ENCODE measurements at regions not wholly inside any gene's neighbourhood (a gene's known extent, or its start where the extent isn't known, plus 50 kb on each side); places are given as distances from the start of the nearest gene placed in this dataset.

GRCh38 chr9:80522465-80522864, 950.7 kb downstream of the TLE4 start (continued):
- TF ChIP-seq ATF7 (IDR thresholded peaks at IDR 0.05; ENCODE audit: low read depth) = no peak
- no peak for TF ChIP-seq EP300 (IDR thresholded peaks at IDR 0.05; ENCODE audit: borderline replicate concordance in 1 of 2, control insufficient read depth in 1 of 2, low read depth in 2 of 2, low read length in 2 of 2)
- TF ChIP-seq FOXK2 (IDR thresholded peaks at IDR 0.05) = no peak
- no peak for TF ChIP-seq POLR2AphosphoS2 (IDR thresholded peaks at IDR 0.05; ENCODE audit: low read depth, low read length)
- TF ChIP-seq IRF3 (IDR thresholded peaks at IDR 0.05) = no peak
- TF ChIP-seq LARP7 (IDR thresholded peaks at IDR 0.05) = no peak
- TF ChIP-seq ZBTB33 (IDR thresholded peaks at IDR 0.05) = no peak
- TF ChIP-seq NFIC (IDR thresholded peaks at IDR 0.05; ENCODE audit: low read depth, low read length) = no peak
- no peak for TF ChIP-seq KAT2A (conservative IDR thresholded peaks at IDR 0.05; ENCODE audit: control insufficient read depth, low read depth, low read length)

GRCh38 chr9:80521151-80521550, 949.4 kb downstream of the TLE4 start:
- ATAC-seq (no peak), DNase-seq (ENCODE audit: low read depth, low spot score) (no peak), FAIRE-seq (no peak)
- Histone ChIP-seq H3K9me3 (replicated peaks; ENCODE audit: control insufficient read depth, insufficient read depth, low read length) (no peaks in the 10 kb centered on the region; the same call in 2 of the 3 replicates), H3K79me2 (ENCODE audit: control insufficient read depth, insufficient read depth, low read length) (no peaks in the 10 kb centered on the region), H2AFZ (ENCODE audit: control insufficient read depth, low read depth, low read length) (no peak overlapping the region), H3K27ac (ENCODE audit: control insufficient read depth, insufficient read depth) (no peak overlapping the region), H4K20me1 (ENCODE audit: control insufficient read depth, insufficient read depth) (no peaks in the 10 kb centered on the region), H3K4me2 (ENCODE audit: control insufficient read depth, insufficient read depth) (no peak overlapping the region), H3K4me1 (ENCODE audit: control insufficient read depth, insufficient read depth, low read length) (no peaks in the 10 kb centered on the region), H3K9ac (ENCODE audit: control insufficient read depth, insufficient read depth, low read length) (no peak overlapping the region), H3K4me3 (no peak overlapping the region), H3K27me3 (replicated peaks in 1 of 2; ENCODE audit: control insufficient read depth in 2 of 2, insufficient read depth in 2 of 2, low read length in 1 of 2) (no peaks in the 10 kb centered on the region), H3K36me3 (ENCODE audit: control insufficient read depth in 2 of 2, insufficient read depth in 2 of 2, low read length in 1 of 2) (no peaks in the 10 kb centered on the region)
- ChIA-PET CTCF (no interaction called here), SMC1A (ENCODE audit: uncharacterized antibody, unreplicated experiment) (interaction anchor here (0.7 kb wide), 1 partner anchor 20 kb away, joined by 3 read pairs; no protein-coding TSS in a partner anchor), POLR2A (no interaction called here), RAD21 (ENCODE audit: unreplicated experiment) (no interaction called here)
- intact Hi-C loops (cut with micrococcal nuclease; ENCODE audit: unreplicated experiment) = no loop called here
- in situ Hi-C loops (cut with MboI) = no loop called here
- BruUV-seq (replicated peaks) = no TSS peak
- WGBS (ENCODE audit: insufficient coverage, insufficient replicate concordance, low lambda C conversion rate, missing lambda C conversion rate) = 3% methylated on average over 3 of the region's 3 CpGs
- TF ChIP-seq E2F8 (IDR thresholded peaks at IDR 0.05; ENCODE audit: low read depth, partially characterized antibody) (no peak), PAX5 (IDR thresholded peaks at IDR 0.05; ENCODE audit: borderline replicate concordance, low read depth, low read length) (no peak), RCOR1 (conservative IDR thresholded peaks at IDR 0.05; ENCODE audit: low read depth, low read length) (no peak), ZBTB4 (CRISPR knock-in tag; IDR thresholded peaks at IDR 0.05) (no peak), MYB (IDR thresholded peaks at IDR 0.05; ENCODE audit: borderline replicate concordance, low read depth, low read length) (no peak), NFXL1 (IDR thresholded peaks at IDR 0.05; ENCODE audit: borderline replicate concordance) (no peak)

Measured in GM12878 (cell line).